SK-N-SH (cell line): ENCODE measurements at regions not wholly inside any gene's neighbourhood (a gene's known extent, or its start where the extent isn't known, plus 50 kb on each side); places are given as distances from the start of the nearest gene placed in this dataset.

Experiments used
- CTCF ChIA-PET: fragments of 300-600, 350-600 bp; formaldehyde crosslinking; extraction: SDS; loops from one replicate; lab custom pipeline; 2021; lab: Yijun Ruan, JAX
- POLR2A ChIA-PET: fragments of 350-600 bp; sonication (Branson Sonifier 250); formaldehyde crosslinking; extraction: SDS; loops from one replicate; lab custom pipeline; 2020; ENCODE audit warnings: antibody characterized with exemption, inconsistent platforms; lab: Yijun Ruan, JAX
- DNase-seq: peaks from one replicate; pipeline ENCODE4 v3.0.0; 2012
- H2AFZ ChIP-seq: fragments of 200-600 bp; sonication (generic); 2 replicates; pipeline ENCODE4 v1.8.1; 2016; ENCODE audit warnings: antibody characterized with exemption, mild to moderate bottlenecking, low read depth
- H3F3A ChIP-seq: fragments of 200-600 bp; sonication (generic); replicated peaks from 2 replicates; pipeline ENCODE3; 2016; ENCODE audit warnings: antibody characterized with exemption, mild to moderate bottlenecking; ENCODE audit not compliant: insufficient read depth
- H3K27ac ChIP-seq, 2 experiments: fragments of 200-500 bp in 1 of 2; fragments of 200-600 bp in 1 of 2; sonication (Bioruptor generic) in 1 of 2; sonication (generic), shearing (Covaris generic) in 1 of 2; 2 replicates each; pipeline versions ENCODE4 v1.5.1 to v1.6.1; 2014 to 2016; ENCODE audit warnings: low read depth in 2 of 2, inconsistent platforms in 1 of 2, low read length in 1 of 2, mild to moderate bottlenecking in 1 of 2, mixed read lengths in 1 of 2
- H3K27me3 ChIP-seq: fragments of 200-600 bp; sonication (generic), shearing (Covaris generic); 2 replicates; pipeline ENCODE4 v1.6.1; 2016; ENCODE audit warnings: mixed run types; ENCODE audit not compliant: insufficient read depth
- H3K36me3 ChIP-seq, 2 experiments: fragments of 200-500 bp in 1 of 2; fragments of 200-600 bp in 1 of 2; sonication (Bioruptor generic) in 1 of 2; sonication (generic) in 1 of 2; replicated peaks in 1 of 2; 2 replicates each; pipeline versions ENCODE3 to v1.5.1; 2014 to 2016; ENCODE audit warnings: low read length in 1 of 2, mild to moderate bottlenecking in 1 of 2; ENCODE audit not compliant: insufficient read depth in 2 of 2, control insufficient read depth in 1 of 2
- H3K4me1 ChIP-seq, 2 experiments: fragments of 200-500 bp in 1 of 2; fragments of 200-600 bp in 1 of 2; sonication (Bioruptor generic) in 1 of 2; sonication (generic), shearing (Covaris generic) in 1 of 2; 2 replicates each; pipeline versions ENCODE4 v1.5.1 to v1.6.1; 2014 to 2016; ENCODE audit warnings: low read depth in 1 of 2, low read length in 1 of 2, mixed run types in 1 of 2; ENCODE audit not compliant: insufficient read depth in 2 of 2, control insufficient read depth in 1 of 2
- H3K4me2 ChIP-seq: fragments of 200-600 bp; sonication (generic), shearing (Covaris generic); 2 replicates; pipeline ENCODE4 v1.6.1; 2017; ENCODE audit warnings: mixed run types
- H3K4me3 ChIP-seq, 2 experiments: fragments of 200-500 bp in 1 of 2; fragments of 200-600 bp in 1 of 2; sonication (Bioruptor generic) in 1 of 2; sonication (generic), shearing (Covaris generic) in 1 of 2; 2 replicates each; pipeline versions ENCODE4 v1.5.1 to v1.8.1; 2014 to 2016; ENCODE audit warnings: low read depth in 2 of 2, inconsistent platforms in 1 of 2, low read length in 1 of 2, mild to moderate bottlenecking in 1 of 2, mixed read lengths in 1 of 2, moderate library complexity in 1 of 2
- H3K79me2 ChIP-seq: fragments of 200-600 bp; sonication (generic); 2 replicates; pipeline ENCODE4 v1.8.1; 2017; ENCODE audit warnings: mild to moderate bottlenecking; ENCODE audit not compliant: insufficient read depth
- H3K9ac ChIP-seq: fragments of 200-600 bp; sonication (generic); 2 replicates; pipeline ENCODE4 v1.6.1; 2017; ENCODE audit warnings: mixed run types
- H3K9me2 ChIP-seq: fragments of 200-600 bp; sonication (generic); 2 replicates; pipeline ENCODE4 v1.6.1; 2017; ENCODE audit warnings: mixed run types
- H3K9me3 ChIP-seq: fragments of 200-600 bp; sonication (generic); 2 replicates; pipeline ENCODE4 v1.6.1; 2017; ENCODE audit warnings: mixed run types, mild to moderate bottlenecking, moderate library complexity
- H4K20me1 ChIP-seq: fragments of 200-600 bp; sonication (generic); 2 replicates; pipeline ENCODE4 v1.6.1; 2017; ENCODE audit warnings: mild to moderate bottlenecking, mixed run types; ENCODE audit not compliant: insufficient read depth
- CTCF ChIP-seq: fragments of 200-600 bp; sonication (generic); IDR thresholded peaks from 2 replicates; pipeline ENCODE4 v1.6.1; 2017; ENCODE audit warnings: antibody characterized with exemption, mild to moderate bottlenecking, moderate library complexity
- EZH2phosphoT487 ChIP-seq: fragments of 200-600 bp; sonication (generic); IDR thresholded peaks from 2 replicates; pipeline ENCODE4 v1.6.1; 2017; ENCODE audit warnings: low read depth, mixed run types, mild to moderate bottlenecking, antibody characterized with exemption, moderate library complexity, borderline replicate concordance
- FOXJ3 ChIP-seq: sonication (generic); formaldehyde crosslinking; IDR thresholded peaks from 2 replicates; pipeline ENCODE4 v1.5.1; 2020; ENCODE audit warnings: mild to moderate bottlenecking, missing genetic modification reagents
- FOXM1 ChIP-seq: IDR thresholded peaks from 2 replicates; pipeline ENCODE4 v1.4.0; 2012; ENCODE audit warnings: low read depth, mild to moderate bottlenecking
- GABPA ChIP-seq: IDR thresholded peaks from 2 replicates; pipeline ENCODE4 v1.4.0; 2012; ENCODE audit warnings: low read depth, mild to moderate bottlenecking
- MAX ChIP-seq: IDR thresholded peaks from 2 replicates; pipeline ENCODE4 v1.4.0; 2012; ENCODE audit warnings: low read depth
- NFIC ChIP-seq: IDR thresholded peaks from 2 replicates; pipeline ENCODE4 v1.4.0; 2012; ENCODE audit warnings: borderline replicate concordance
- POLR2AphosphoS5 ChIP-seq: IDR thresholded peaks from 2 replicates; pipeline ENCODE4 v1.6.1; 2012; ENCODE audit warnings: low read depth, low read length
- REST ChIP-seq: IDR thresholded peaks from 2 replicates; pipeline ENCODE4 v1.6.1; 2012; ENCODE audit warnings: mild to moderate bottlenecking, low read depth, low read length, moderate library complexity
- SIN3A ChIP-seq: IDR thresholded peaks from 2 replicates; pipeline ENCODE4 v1.6.1; 2012; ENCODE audit warnings: low read depth, mild to moderate bottlenecking, low read length, moderate library complexity, borderline replicate concordance
- TAF1 ChIP-seq: IDR thresholded peaks from 2 replicates; pipeline ENCODE4 v1.6.1; 2012; ENCODE audit warnings: low read depth, mild to moderate bottlenecking, low read length, moderate library complexity, borderline replicate concordance
- USF2 ChIP-seq: fragments of 150-350 bp; IDR thresholded peaks from 2 replicates; pipeline ENCODE4 v1.6.1; 2017; ENCODE audit warnings: antibody characterized with exemption, low read length, low read depth, borderline replicate concordance
- YY1 ChIP-seq: IDR thresholded peaks from 2 replicates; pipeline ENCODE4 v1.4.0; 2012; ENCODE audit warnings: low read depth, mild to moderate bottlenecking
- ZBTB33 ChIP-seq: IDR thresholded peaks from 2 replicates; pipeline ENCODE4 v1.4.0; 2012; ENCODE audit warnings: low read depth, borderline replicate concordance
- WGBS: methylation state at CpG from one replicate; pipeline ENCODE4 v1.1.6; 2017; ENCODE audit warnings: low lambda C conversion rate; 5-methylcytosine and 5-hydroxymethylcytosine counted together

- H3K36me3 ChIP-seq, result no peaks in the 10 kb centered on the region
- H3K9me2 ChIP-seq, result no peaks in the 10 kb centered on the region
- POLR2A ChIA-PET, result no interaction called here
- WGBS, result 7% methylated on average over 2 of the region's 2 CpGs
- no peak for TF ChIP-seq YY1
- TF ChIP-seq CTCF, result no peak
- no peak for TF ChIP-seq REST
- no peak for TF ChIP-seq POLR2AphosphoS5
- TF ChIP-seq FOXM1, result no peak
- no peak for TF ChIP-seq SIN3A
- no peak for TF ChIP-seq GABPA
- no peak for TF ChIP-seq ZBTB33
- no peak for TF ChIP-seq EZH2phosphoT487
- TF ChIP-seq TAF1, result no peak
- no peak for TF ChIP-seq MAX
- no peak for TF ChIP-seq NFIC
- TF ChIP-seq USF2, result no peak
- TF ChIP-seq FOXJ3 (CRISPR knock-in tag), result no peak
- no peak for DNase-seq
- no peak overlapping the region for H3K4me3 ChIP-seq
- no peaks in the 10 kb centered on the region for H3K79me2 ChIP-seq
- no peak overlapping the region for H3K9ac ChIP-seq
- CTCF ChIA-PET, result interaction anchor here (1.3 kb wide), 1 partner anchor 17 kb away, joined by 3 read pairs; no protein-coding TSS in a partner anchor
- no peaks in the 10 kb centered on the region for H3K27me3 ChIP-seq
- H3F3A ChIP-seq, result no peaks in the 10 kb centered on the region
- no peak overlapping the region for H3K27ac ChIP-seq
- no peaks in the 10 kb centered on the region for H3K4me1 ChIP-seq
- H3K9me3 ChIP-seq, result no peaks in the 10 kb centered on the region
- no peak overlapping the region for H2AFZ ChIP-seq
- no peak overlapping the region for H3K4me2 ChIP-seq
- H4K20me1 ChIP-seq, result no peaks in the 10 kb centered on the region
Observed at GRCh38 chr11:82599836-82600235, 133.8 kb downstream of the FAM181B start.
